Natural killer cell (primary cell): ENCODE measurements at regions not wholly inside any gene's neighbourhood (a gene's known extent, or its start where the extent isn't known, plus 50 kb on each side); places are given as distances from the start of the nearest gene placed in this dataset.

Experiments used
- ATAC-seq, 3 donors: fragments of 150-1000 bp in 2 of 3; fragments of 200-7000 bp in 1 of 3; cut with Tn5 transposase; 1 replicate in 1 of 3; 2 replicates in 2 of 3; pipeline ENCODE4 v1.10.0; 2021; ENCODE audit warnings: mild to moderate bottlenecking in 2 of 3, moderate library complexity in 2 of 3
- DNase-seq, 2 donors: peaks; one replicate each; pipeline versions ENCODE4 v3.0.0 to v3.0.0-alpha.2; 2013 to 2021; ENCODE audit warnings: mixed read lengths in 1 of 2
- H3K27ac ChIP-seq: one replicate; pipeline ENCODE4 v1.5.1; 2013; ENCODE audit warnings: mild to moderate bottlenecking, low read length
- H3K27me3 ChIP-seq: one replicate; pipeline ENCODE4 v1.6.1; 2013; ENCODE audit warnings: low read length; ENCODE audit not compliant: control insufficient read depth, insufficient read depth
- H3K36me3 ChIP-seq: one replicate; pipeline ENCODE4 v1.6.1; 2013; ENCODE audit warnings: low read length; ENCODE audit not compliant: control insufficient read depth, insufficient read depth
- H3K4me1 ChIP-seq: one replicate; pipeline ENCODE4 v1.6.1; 2013; ENCODE audit warnings: low read length; ENCODE audit not compliant: control insufficient read depth, insufficient read depth
- H3K4me3 ChIP-seq: one replicate; pipeline ENCODE4 v1.5.1; 2013; ENCODE audit warnings: low read length
- H3K9me3 ChIP-seq: one replicate; pipeline ENCODE4 v1.6.1; 2013; ENCODE audit warnings: low read length; ENCODE audit not compliant: control insufficient read depth, insufficient read depth
- H3K27ac Mint-ChIP-seq, 2 donors: one replicate each; pipeline ENCODE4 v1.8.0; 2022; ENCODE audit warnings: mild to moderate bottlenecking in 2 of 2, mixed read lengths in 2 of 2, moderate library complexity in 1 of 2
- H3K27me3 Mint-ChIP-seq, 2 donors: one replicate each; pipeline ENCODE4 v1.8.0; 2022; ENCODE audit warnings: low read depth in 2 of 2, mixed read lengths in 2 of 2
- H3K36me3 Mint-ChIP-seq: one replicate; pipeline ENCODE4 v1.8.0; 2022; ENCODE audit warnings: mixed read lengths
- H3K4me1 Mint-ChIP-seq, 2 donors: one replicate each; pipeline ENCODE4 v1.8.0; 2022; ENCODE audit warnings: mixed read lengths in 2 of 2
- H3K4me3 Mint-ChIP-seq: one replicate; pipeline ENCODE4 v1.8.0; 2022; ENCODE audit warnings: mild to moderate bottlenecking, moderate library complexity, mixed read lengths
- H3K9me3 Mint-ChIP-seq, 2 donors: one replicate each; pipeline ENCODE4 v1.8.0; 2022; ENCODE audit warnings: mixed read lengths in 2 of 2
- CTCF ChIP-seq: fragments of 200-600 bp; IDR thresholded peaks from one replicate; pipeline ENCODE4 v1.8.0; 2022; ENCODE audit warnings: antibody characterized with exemption
- WGBS: methylation state at CpG from one replicate; pipeline ENCODE4 v1.1.7; 2013; ENCODE audit warnings: missing lambda C conversion rate; ENCODE audit not compliant: insufficient coverage; 5-methylcytosine and 5-hydroxymethylcytosine counted together
- intact Hi-C: fragments of 100-400 bp; cut with micrococcal nuclease; formaldehyde crosslinking; loops from one replicate; pipeline ENCODE4 v1.14.2; 2022

- ATAC-seq: no peak
- WGBS: 58% methylated on average over 2 of the region's 2 CpGs
- intact Hi-C loops: no loop called here
Observed at GRCh38 chr9:101907466-101907865, 169.0 kb upstream of the GRIN3A start.

GRCh38 chr9:101904845-101905244 lies 166.4 kb upstream of the GRIN3A start:
- no peak for DNase-seq
- ATAC-seq: no peak
- no CpG with 5 or more reads among the region's 1 CpG for WGBS
- no peaks in the 10 kb centered on the region for H3K36me3 ChIP-seq
- intact Hi-C loops: no loop called here
- Mint-ChIP-seq H3K4me3 (no peak overlapping the region), H3K27ac (no peak overlapping the region), H3K36me3 (no peaks in the 10 kb centered on the region), H3K27me3 (no peaks in the 10 kb centered on the region), H3K4me1 (no peaks in the 10 kb centered on the region), H3K9me3 (peaks cover 12 to 15% of the 10 kb centered on the region in 2 donors)
- no peak for TF ChIP-seq CTCF
- H3K27ac ChIP-seq: no peak overlapping the region
- H3K4me3 ChIP-seq: no peak overlapping the region
- H3K27me3 ChIP-seq: no peaks in the 10 kb centered on the region
- H3K4me1 ChIP-seq: no peaks in the 10 kb centered on the region
- peaks cover 4% of the 10 kb centered on the region for H3K9me3 ChIP-seq

More at GRCh38 chr9:101907466-101907865, 169.0 kb upstream of the GRIN3A start:
- no peak for DNase-seq
- H3K4me1 Mint-ChIP-seq: no peaks in the 10 kb centered on the region
- H3K36me3 ChIP-seq: no peaks in the 10 kb centered on the region
- no peak for TF ChIP-seq CTCF
- H3K27me3 Mint-ChIP-seq: no peaks in the 10 kb centered on the region
- peaks cover 4% of the 10 kb centered on the region for H3K9me3 ChIP-seq
- no peak overlapping the region for H3K4me3 Mint-ChIP-seq
- H3K36me3 Mint-ChIP-seq: no peaks in the 10 kb centered on the region
- no peaks in the 10 kb centered on the region for H3K4me1 ChIP-seq
- H3K9me3 Mint-ChIP-seq: peaks cover 11 to 14% of the 10 kb centered on the region in 2 donors
- no peak overlapping the region for H3K27ac Mint-ChIP-seq
- no peak overlapping the region for H3K27ac ChIP-seq
- H3K27me3 ChIP-seq: no peaks in the 10 kb centered on the region
- H3K4me3 ChIP-seq: no peak overlapping the region

GRCh38 chr9:101902051-101902450 lies 163.6 kb upstream of the GRIN3A start:
- Mint-ChIP-seq H3K27ac (no peak overlapping the region), H3K27me3 (no peaks in the 10 kb centered on the region), H3K36me3 (no peaks in the 10 kb centered on the region), H3K4me1 (no peaks in the 10 kb centered on the region), H3K9me3 (peaks cover 9 to 11% of the 10 kb centered on the region in 2 donors), H3K4me3 (no peak overlapping the region)
- no peak overlapping the region for H3K27ac ChIP-seq
- intact Hi-C loops: no loop called here
- ATAC-seq (no peak), DNase-seq (no peak)
- H3K36me3 ChIP-seq: no peaks in the 10 kb centered on the region
- H3K4me1 ChIP-seq: no peaks in the 10 kb centered on the region
- 0% methylated on average over 1 of the region's 2 CpGs for WGBS
- H3K27me3 ChIP-seq: no peaks in the 10 kb centered on the region
- no peaks in the 10 kb centered on the region for H3K9me3 ChIP-seq
- no peak overlapping the region for H3K4me3 ChIP-seq
- no peak for TF ChIP-seq CTCF

- no peaks in the 10 kb centered on the region for H3K36me3 Mint-ChIP-seq
- intact Hi-C loops: no loop called here
- no peaks in the 10 kb centered on the region for H3K9me3 ChIP-seq
- no peak overlapping the region for H3K4me3 Mint-ChIP-seq
- no peak overlapping the region for H3K4me3 ChIP-seq
- DNase-seq (no peak), ATAC-seq (no peak)
- H3K4me1 Mint-ChIP-seq: no peaks in the 10 kb centered on the region
- WGBS: 100% methylated on average over 1 of the region's 1 CpG
- no peak overlapping the region for H3K27ac ChIP-seq
- H3K4me1 ChIP-seq: no peaks in the 10 kb centered on the region
- no peak overlapping the region for H3K27ac Mint-ChIP-seq
- TF ChIP-seq CTCF: no peak
- H3K27me3 Mint-ChIP-seq: no peaks in the 10 kb centered on the region
- H3K9me3 Mint-ChIP-seq: peaks cover 12% of the 10 kb centered on the region in 2 donors
- H3K36me3 ChIP-seq: no peaks in the 10 kb centered on the region
- no peaks in the 10 kb centered on the region for H3K27me3 ChIP-seq
Observed at GRCh38 chr9:101897196-101897595, 158.7 kb upstream of the GRIN3A start.
